Endothelial cell of umbilical vein (primary cell): ENCODE measurements at regions not wholly inside any gene's neighbourhood (a gene's known extent, or its start where the extent isn't known, plus 50 kb on each side); places are given as distances from the start of the nearest gene placed in this dataset.

Experiments used
- BruUV-seq: library from RNA; stranded (reverse); fragments of 400-500 nt; replicated peaks from 2 replicates; lab custom pipeline; 2021; lab: Mats Ljungman, UMichigan
- CTCF ChIA-PET: fragments of 300-600, 350-600 bp; sonication (Branson Sonifier 250); formaldehyde crosslinking; loops from one replicate; lab custom pipeline; 2021; ENCODE audit warnings: antibody characterized with exemption, inconsistent platforms; lab: Charles Lee
- POLR2A ChIA-PET: fragments of 300-600, 350-600 bp; sonication (Branson Sonifier 250); formaldehyde crosslinking; loops from one replicate; lab custom pipeline; 2021; ENCODE audit warnings: antibody characterized with exemption, inconsistent platforms; lab: Charles Lee
- DNase-seq: peaks from one replicate; pipeline ENCODE4 v3.0.0-alpha.2; 2011; ENCODE audit warnings: low read depth, low spot score
- FAIRE-seq: peaks from 2 replicates; lab custom pipeline; 2011; peaks lifted over from hg19 to GRCh38; lab: Jason Lieb, UNC
- H2AFZ ChIP-seq: 2 replicates; pipeline ENCODE4 v1.6.0; 2012; ENCODE audit warnings: low read depth, low read length, control low read depth, inconsistent platforms
- H3K27ac ChIP-seq: 2 replicates; pipeline ENCODE4 v1.5.1; 2011; ENCODE audit warnings: low read depth, mild to moderate bottlenecking, control low read depth, low read length, moderate library complexity; ENCODE audit not compliant: insufficient read depth
- H3K27me3 ChIP-seq, 2 experiments: 2 replicates each; pipeline versions ENCODE4 v1.6.0 to v1.6.1; 2011; ENCODE audit warnings: low read length in 2 of 2, mixed read lengths in 1 of 2; ENCODE audit not compliant: control insufficient read depth in 2 of 2, insufficient read depth in 2 of 2
- H3K36me3 ChIP-seq, 2 experiments: 2 replicates in 1 of 2; 3 replicates in 1 of 2; pipeline ENCODE4 v1.5.1; 2011; ENCODE audit warnings: low read length in 2 of 2, mild to moderate bottlenecking in 1 of 2, moderate library complexity in 1 of 2; ENCODE audit not compliant: control insufficient read depth in 2 of 2, insufficient read depth in 2 of 2; ENCODE audit errors: extremely low read depth in 1 of 2
- H3K4me1 ChIP-seq: 3 replicates; pipeline ENCODE4 v1.5.1; 2011; ENCODE audit warnings: mild to moderate bottlenecking, low read length; ENCODE audit not compliant: control insufficient read depth, insufficient read depth; ENCODE audit errors: extremely low read depth
- H3K4me2 ChIP-seq: 2 replicates; pipeline ENCODE4 v1.6.1; 2011; ENCODE audit warnings: low read length, control low read depth, mixed read lengths; ENCODE audit not compliant: insufficient read depth
- H3K4me3 ChIP-seq, 3 experiments: fragments of 200-600 bp in 1 of 3; sonication (generic), shearing (Covaris generic) in 1 of 3; replicated peaks in 1 of 3; 2 replicates each; pipeline ENCODE4 v1.5.1; 2011 to 2016; ENCODE audit warnings: control low read depth in 3 of 3, low read length in 3 of 3, mild to moderate bottlenecking in 2 of 3, inconsistent platforms in 1 of 3, low read depth in 1 of 3, moderate library complexity in 1 of 3; ENCODE audit not compliant: insufficient read depth in 1 of 3
- H3K79me2 ChIP-seq: 2 replicates; pipeline ENCODE4 v1.6.0; 2012; ENCODE audit warnings: low read length, inconsistent platforms; ENCODE audit not compliant: control insufficient read depth, insufficient read depth
- H3K9ac ChIP-seq: replicated peaks from 2 replicates; pipeline ENCODE3; 2011; ENCODE audit warnings: low read length, control low read depth; ENCODE audit not compliant: insufficient read depth; ENCODE audit errors: extremely low read depth
- H3K9me1 ChIP-seq: replicated peaks from 3 replicates; pipeline ENCODE4 v1.6.0; 2011; ENCODE audit warnings: mild to moderate bottlenecking, low read length; ENCODE audit not compliant: control insufficient read depth, insufficient read depth; ENCODE audit errors: extremely low read depth
- H3K9me3 ChIP-seq: replicated peaks from 2 replicates; pipeline ENCODE4 v1.5.1; 2012; ENCODE audit warnings: low read length, inconsistent platforms; ENCODE audit not compliant: control insufficient read depth, insufficient read depth
- H4K20me1 ChIP-seq: replicated peaks from 2 replicates; pipeline ENCODE3; 2011; ENCODE audit warnings: mild to moderate bottlenecking, low read length; ENCODE audit not compliant: control insufficient read depth, insufficient read depth; ENCODE audit errors: extremely low read depth
- EZH2 ChIP-seq: IDR thresholded peaks from 2 replicates; pipeline ENCODE4 v1.6.1; 2012; ENCODE audit warnings: borderline replicate concordance, low read depth, mild to moderate bottlenecking, moderate library complexity, low read length, inconsistent platforms; ENCODE audit not compliant: severe bottlenecking
- FOS ChIP-seq: IDR thresholded peaks from 2 replicates; pipeline ENCODE4 v1.6.1; 2011; ENCODE audit warnings: mild to moderate bottlenecking, low read length, moderate library complexity, borderline replicate concordance; ENCODE audit not compliant: insufficient read depth
- GATA2 ChIP-seq: IDR thresholded peaks from 2 replicates; pipeline ENCODE4 v1.7.0; 2011; ENCODE audit warnings: low read depth, mild to moderate bottlenecking, moderate library complexity, mixed read lengths, low read length; ENCODE audit not compliant: insufficient read length, insufficient read depth
- JUN ChIP-seq: IDR thresholded peaks from 2 replicates; pipeline ENCODE4 v1.6.1; 2011; ENCODE audit warnings: borderline replicate concordance, low read depth; ENCODE audit not compliant: insufficient read length, insufficient read depth
- MYC ChIP-seq: IDR thresholded peaks from one replicate; pipeline ENCODE4 v1.6.1; 2011; ENCODE audit warnings: mild to moderate bottlenecking, low read depth, low read length
- POLR2A ChIP-seq: IDR thresholded peaks from 2 replicates; pipeline ENCODE4 v1.6.1; 2012; ENCODE audit warnings: low read depth, mild to moderate bottlenecking, control low read depth, low read length
- POLR2AphosphoS5 ChIP-seq: IDR thresholded peaks from 2 replicates; pipeline ENCODE4 v1.6.1; 2012; ENCODE audit warnings: low read depth, mild to moderate bottlenecking, control low read depth, low read length, moderate library complexity; ENCODE audit not compliant: insufficient read depth
- dilution Hi-C: fragments of 300-500 bp; cut with MboI; formaldehyde crosslinking; loops from one replicate; pipeline ENCODE4 v1.15.0; 2019; ENCODE audit warnings: low sequenced_read_pairs; ENCODE audit not compliant: extremely low pct_ligation_motif_present
- intact Hi-C: fragments of 100-400 bp; cut with micrococcal nuclease; formaldehyde crosslinking; loops from one replicate; pipeline ENCODE4 v1.10.0; 2022
- TF ChIP-seq, protein P1 (sequence below): IDR thresholded peaks from 2 replicates; pipeline ENCODE4 v1.6.1; 2011; ENCODE audit not compliant: insufficient read depth, insufficient read length
- TF ChIP-seq, protein P2 (sequence below), 2 donors: IDR thresholded peaks; 1 replicate in 1 of 2; 2 replicates in 1 of 2; pipeline ENCODE4 v1.5.1; 2011; ENCODE audit warnings: low read length in 2 of 2, mild to moderate bottlenecking in 2 of 2, moderate library complexity in 2 of 2, control low read depth in 1 of 2, inconsistent platforms in 1 of 2, low read depth in 1 of 2; ENCODE audit not compliant: insufficient read depth in 1 of 2; ENCODE audit errors: extremely low read depth in 1 of 2

DNA sequence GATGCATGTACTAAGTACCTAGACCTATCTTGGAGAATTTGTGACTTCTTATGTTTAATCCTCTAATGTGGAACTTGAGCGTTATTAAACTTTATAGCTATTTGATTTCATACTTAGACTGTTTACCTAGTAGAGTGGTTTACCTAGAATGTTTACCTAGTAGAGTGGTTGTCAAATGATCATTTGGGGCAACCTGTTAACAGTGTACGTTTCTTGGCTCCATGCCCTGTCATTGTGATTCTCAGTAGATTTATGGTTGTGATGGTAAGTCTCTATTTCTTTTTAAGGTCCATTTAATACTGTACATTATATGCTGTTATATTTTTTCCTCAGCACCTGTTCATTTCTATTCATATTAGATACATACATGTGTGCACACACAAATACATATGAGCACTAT is 233.0 kb upstream of the MAD2L1 start:
- H4K20me1 ChIP-seq, result no peaks in the 10 kb centered on the region
- BruUV-seq, result no TSS peak
- TF ChIP-seq POLR2A (no peak), FOS (no peak), GATA2 (no peak), MYC (no peak), EZH2 (no peak), JUN (no peak), POLR2AphosphoS5 (no peak)
- TF ChIP-seq, protein P1, sequence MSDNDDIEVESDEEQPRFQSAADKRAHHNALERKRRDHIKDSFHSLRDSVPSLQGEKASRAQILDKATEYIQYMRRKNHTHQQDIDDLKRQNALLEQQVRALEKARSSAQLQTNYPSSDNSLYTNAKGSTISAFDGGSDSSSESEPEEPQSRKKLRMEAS, result no peak
- TF ChIP-seq, protein P2, sequence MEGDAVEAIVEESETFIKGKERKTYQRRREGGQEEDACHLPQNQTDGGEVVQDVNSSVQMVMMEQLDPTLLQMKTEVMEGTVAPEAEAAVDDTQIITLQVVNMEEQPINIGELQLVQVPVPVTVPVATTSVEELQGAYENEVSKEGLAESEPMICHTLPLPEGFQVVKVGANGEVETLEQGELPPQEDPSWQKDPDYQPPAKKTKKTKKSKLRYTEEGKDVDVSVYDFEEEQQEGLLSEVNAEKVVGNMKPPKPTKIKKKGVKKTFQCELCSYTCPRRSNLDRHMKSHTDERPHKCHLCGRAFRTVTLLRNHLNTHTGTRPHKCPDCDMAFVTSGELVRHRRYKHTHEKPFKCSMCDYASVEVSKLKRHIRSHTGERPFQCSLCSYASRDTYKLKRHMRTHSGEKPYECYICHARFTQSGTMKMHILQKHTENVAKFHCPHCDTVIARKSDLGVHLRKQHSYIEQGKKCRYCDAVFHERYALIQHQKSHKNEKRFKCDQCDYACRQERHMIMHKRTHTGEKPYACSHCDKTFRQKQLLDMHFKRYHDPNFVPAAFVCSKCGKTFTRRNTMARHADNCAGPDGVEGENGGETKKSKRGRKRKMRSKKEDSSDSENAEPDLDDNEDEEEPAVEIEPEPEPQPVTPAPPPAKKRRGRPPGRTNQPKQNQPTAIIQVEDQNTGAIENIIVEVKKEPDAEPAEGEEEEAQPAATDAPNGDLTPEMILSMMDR (IDR thresholded peaks at IDR 0.05; ENCODE audit: extremely low read depth in 1 of 2, insufficient read depth in 1 of 2, low read depth in 1 of 2, low read length in 2 of 2), result no peak
- intact Hi-C loops (no loop called here), dilution Hi-C loops (no loop called here)
- H3K27ac ChIP-seq, result no peak overlapping the region
- H3K9me3 ChIP-seq, result no peaks in the 10 kb centered on the region
- DNase-seq, result no peak
- H3K4me2 ChIP-seq, result no peak overlapping the region
- ChIA-PET POLR2A (no interaction called here), CTCF (no interaction called here)
- no peak for FAIRE-seq
- H3K79me2 ChIP-seq, result no peaks in the 10 kb centered on the region
- no peaks in the 10 kb centered on the region for H3K4me1 ChIP-seq
- no peak overlapping the region for H3K9ac ChIP-seq
- H3K27me3 ChIP-seq, result no peaks in the 10 kb centered on the region
- H3K4me3 ChIP-seq, result no peak overlapping the region
- H3K36me3 ChIP-seq, result no peaks in the 10 kb centered on the region
- no peak overlapping the region for H2AFZ ChIP-seq
- no peaks in the 10 kb centered on the region for H3K9me1 ChIP-seq
